Epithelial cell of proximal tubule (primary cell): ENCODE measurements at regions not wholly inside any gene's neighbourhood (a gene's known extent, or its start where the extent isn't known, plus 50 kb on each side); places are given as distances from the start of the nearest gene placed in this dataset.

ENCODE experiments used
- DNase-seq: peaks from one replicate; pipeline ENCODE4 v3.0.0-alpha.2; 2011; ENCODE audit warnings: low read depth
- H3K4me3 ChIP-seq: 2 replicates; pipeline ENCODE4 v1.5.1; 2011; ENCODE audit warnings: low read depth, mild to moderate bottlenecking, low read length
- TF ChIP-seq, protein P1 (sequence below): conservative IDR thresholded peaks from 2 replicates; pipeline ENCODE4 v1.5.1; 2012; ENCODE audit warnings: low read depth, mild to moderate bottlenecking, low read length

DNA sequence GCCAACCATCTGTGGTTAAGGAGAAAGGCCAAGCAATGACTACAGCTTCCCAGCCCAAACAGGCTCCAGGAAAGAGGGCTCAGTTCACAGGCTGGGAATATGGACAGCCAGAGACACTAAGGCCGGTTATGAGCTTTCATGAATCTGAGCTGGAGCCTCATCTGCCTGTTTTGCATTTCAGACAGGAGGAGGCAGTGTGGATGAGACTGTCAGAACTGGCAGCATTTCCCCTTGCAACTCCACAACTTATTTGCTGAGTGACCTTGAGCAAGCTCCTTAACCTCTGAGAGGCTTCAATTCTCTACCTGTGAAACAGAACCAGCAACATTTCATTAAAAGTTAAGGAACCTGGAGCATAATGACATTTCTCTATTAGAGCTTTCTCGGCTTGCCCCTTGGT, 264.0 kb downstream of the ETS1 start:
- TF ChIP-seq, protein P1, sequence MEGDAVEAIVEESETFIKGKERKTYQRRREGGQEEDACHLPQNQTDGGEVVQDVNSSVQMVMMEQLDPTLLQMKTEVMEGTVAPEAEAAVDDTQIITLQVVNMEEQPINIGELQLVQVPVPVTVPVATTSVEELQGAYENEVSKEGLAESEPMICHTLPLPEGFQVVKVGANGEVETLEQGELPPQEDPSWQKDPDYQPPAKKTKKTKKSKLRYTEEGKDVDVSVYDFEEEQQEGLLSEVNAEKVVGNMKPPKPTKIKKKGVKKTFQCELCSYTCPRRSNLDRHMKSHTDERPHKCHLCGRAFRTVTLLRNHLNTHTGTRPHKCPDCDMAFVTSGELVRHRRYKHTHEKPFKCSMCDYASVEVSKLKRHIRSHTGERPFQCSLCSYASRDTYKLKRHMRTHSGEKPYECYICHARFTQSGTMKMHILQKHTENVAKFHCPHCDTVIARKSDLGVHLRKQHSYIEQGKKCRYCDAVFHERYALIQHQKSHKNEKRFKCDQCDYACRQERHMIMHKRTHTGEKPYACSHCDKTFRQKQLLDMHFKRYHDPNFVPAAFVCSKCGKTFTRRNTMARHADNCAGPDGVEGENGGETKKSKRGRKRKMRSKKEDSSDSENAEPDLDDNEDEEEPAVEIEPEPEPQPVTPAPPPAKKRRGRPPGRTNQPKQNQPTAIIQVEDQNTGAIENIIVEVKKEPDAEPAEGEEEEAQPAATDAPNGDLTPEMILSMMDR: peak; percentile 70
- H3K4me3 ChIP-seq: no peak overlapping the region
- no peak for DNase-seq

DNA sequence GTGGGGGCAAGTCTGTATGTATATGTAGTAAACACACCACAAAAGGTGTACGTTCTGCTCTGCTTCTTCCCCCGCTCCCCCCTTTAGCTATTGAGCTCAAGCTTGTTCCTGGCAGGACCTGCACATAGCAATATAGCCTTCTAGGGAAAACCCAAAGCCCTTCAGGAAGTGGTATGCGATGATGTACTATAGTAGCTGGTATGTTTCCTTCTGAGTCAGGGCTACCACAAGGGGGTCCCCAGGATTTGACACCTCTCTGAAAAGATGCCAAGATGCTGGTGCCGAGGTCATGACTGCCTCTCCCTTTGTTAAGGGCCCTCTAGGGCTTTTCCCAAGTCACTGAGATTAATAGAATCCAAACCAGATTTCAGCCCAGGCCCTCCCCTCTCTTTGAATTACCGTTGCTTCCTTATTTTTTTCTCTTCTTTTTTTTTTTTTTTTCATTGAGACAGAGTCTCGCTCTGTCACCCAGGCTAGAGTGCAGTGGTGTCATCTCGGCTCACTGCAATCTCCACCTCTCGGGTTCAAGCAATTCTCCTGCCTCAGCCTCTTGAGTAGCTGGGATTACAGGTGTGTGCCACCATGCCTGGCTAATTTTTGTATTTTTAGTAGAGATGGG, 268.4 kb downstream of the ETS1 start:
- no peak overlapping the region for H3K4me3 ChIP-seq
- no peak for DNase-seq
- TF ChIP-seq, protein P1: no peak

DNA sequence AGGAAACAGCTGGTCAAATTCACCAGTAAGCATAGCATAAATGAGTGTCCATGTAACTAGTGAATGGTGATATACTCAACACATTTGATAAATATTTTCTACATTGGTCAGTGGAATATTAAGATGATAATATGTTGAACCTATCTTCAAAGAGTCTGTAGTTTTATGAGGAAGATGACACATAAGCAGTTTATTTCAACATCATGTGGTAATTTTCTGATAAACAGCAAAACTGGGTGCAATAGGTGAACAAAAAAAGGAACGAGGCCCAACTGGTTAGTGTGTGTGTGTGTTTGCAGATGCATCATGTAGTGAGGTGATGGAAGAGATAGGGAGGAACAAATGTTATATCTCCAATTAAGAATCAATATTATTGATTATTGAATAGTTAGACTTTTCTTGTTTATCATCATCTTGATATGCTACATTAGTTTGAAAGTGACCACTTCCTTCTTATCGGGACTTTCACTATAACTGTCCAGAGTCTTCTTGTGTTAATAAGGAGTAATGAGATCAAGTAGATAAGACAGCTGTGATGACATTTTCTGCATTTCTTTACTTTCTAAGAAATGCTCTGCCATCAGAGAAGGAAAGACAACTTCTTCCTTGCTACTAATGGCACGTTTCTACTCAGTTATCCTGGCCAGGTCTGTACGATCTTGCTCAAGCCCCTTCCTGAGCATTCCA, 270.7 kb downstream of the ETS1 start:
- no peak for DNase-seq
- H3K4me3 ChIP-seq: no peak overlapping the region
- TF ChIP-seq, protein P1: no peak

DNA sequence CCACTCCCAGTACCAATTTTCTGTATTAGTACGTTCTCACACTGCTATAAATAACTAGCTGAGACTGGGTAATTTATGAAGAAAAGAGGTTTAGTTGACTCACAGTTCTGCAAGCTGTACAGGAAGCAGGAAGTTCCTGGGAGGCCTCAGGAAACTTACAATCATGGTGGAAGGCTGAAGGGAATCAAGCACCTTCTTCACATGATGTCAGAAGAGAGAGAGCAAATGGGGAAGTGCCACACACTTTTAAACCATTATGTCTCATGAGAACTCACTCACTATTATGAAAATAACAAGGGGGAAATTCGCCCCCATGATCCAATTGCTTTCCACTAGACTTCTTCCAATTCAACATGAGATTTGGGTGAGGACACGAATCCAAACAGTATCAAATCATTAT, 271.4 kb downstream of the ETS1 start:
- TF ChIP-seq, protein P1: no peak
- no peak overlapping the region for H3K4me3 ChIP-seq
- no peak for DNase-seq

DNA sequence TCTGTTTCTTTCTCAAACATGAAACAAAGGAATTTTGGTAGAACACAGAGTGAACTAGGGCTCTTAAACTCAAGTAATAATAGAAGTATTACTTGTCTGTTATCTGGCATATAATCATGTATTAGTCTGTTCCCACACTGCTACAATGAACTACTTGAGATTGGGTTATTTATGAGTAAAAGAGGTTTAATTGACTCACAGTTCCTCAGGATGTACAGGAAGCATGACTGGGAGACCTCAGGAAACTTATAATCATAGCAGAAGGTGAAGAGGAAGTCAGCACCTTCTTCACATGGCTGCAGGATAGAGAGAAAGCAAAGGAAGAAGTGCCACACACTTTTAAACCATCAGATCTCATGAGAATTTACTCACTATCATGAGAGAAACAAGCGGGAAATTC, 273.4 kb downstream of the ETS1 start:
- TF ChIP-seq, protein P1: no peak
- H3K4me3 ChIP-seq: no peak overlapping the region
- no peak for DNase-seq

DNA sequence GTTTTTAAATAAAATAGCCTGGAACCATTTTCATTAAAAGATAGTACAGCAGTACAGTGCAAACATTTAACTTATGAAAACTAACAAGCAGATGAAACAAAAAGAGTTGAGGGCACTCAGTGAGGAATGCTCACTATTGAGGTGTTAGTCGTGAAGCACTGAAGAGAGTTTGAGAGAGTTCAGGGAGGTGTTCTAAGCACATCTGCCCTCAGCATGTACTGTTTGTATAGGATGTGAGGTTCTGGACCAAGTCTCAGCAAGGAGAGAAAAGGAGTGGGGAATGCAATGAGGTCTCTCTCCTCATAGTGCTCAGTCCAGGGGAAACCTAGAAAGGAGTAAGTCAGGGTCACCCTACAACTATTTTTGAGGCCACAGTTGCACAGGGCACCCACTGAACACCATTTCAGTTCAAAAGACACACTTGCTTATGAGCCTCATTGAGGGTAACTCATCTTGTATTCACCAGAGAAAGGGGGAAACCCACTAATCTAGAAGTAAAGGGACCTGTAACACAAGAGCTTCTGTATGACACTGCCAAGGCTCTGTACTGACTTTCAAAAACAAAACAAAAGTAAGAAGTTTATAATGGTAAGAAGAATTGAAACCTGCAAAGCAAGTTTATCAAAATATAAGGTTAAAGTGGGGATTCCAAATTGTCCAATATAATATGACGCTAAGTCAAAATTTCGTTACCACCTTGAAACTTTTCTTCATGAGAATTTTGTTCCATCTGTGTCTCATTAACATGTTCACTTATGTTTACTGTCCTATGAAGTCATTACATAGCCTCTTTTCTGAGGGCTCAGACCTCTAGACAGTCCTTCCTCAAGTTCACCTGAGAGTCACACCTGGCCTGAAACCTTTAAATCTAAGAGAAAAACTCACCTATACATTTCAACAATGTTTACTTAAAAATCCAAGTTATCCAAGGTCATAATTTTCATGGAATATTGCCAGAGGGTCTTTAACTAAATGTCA, 275.3 kb downstream of the ETS1 start:
- no peak for DNase-seq
- no peak overlapping the region for H3K4me3 ChIP-seq
- TF ChIP-seq, protein P1: no peak
